ENCODE measurements at regions not wholly inside any gene's neighbourhood (a gene's known extent, or its start where the extent isn't known, plus 50 kb on each side); places are given as distances from the start of the nearest gene placed in this dataset.

DNA sequence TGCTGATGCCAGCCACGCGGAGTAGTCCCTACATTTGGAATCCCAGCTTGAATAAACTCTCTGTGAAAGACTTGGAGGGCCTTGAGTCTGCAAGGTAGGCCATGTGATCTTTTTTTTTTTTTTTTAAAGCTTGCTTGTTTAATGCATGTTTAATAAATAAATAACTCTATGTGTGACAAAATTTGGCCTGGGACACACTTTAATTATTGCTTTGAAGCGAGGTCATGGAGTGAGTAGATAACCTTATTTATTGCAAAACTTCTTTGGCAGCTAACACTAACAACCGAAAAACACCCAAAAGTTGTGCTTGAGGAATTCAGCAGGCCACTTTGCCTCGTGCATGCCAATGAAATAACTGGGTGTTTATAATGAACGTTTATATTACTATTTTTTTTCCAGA, 382.2 kb downstream of the FLRT2 start:
- TF ChIP-seq, protein P1, sequence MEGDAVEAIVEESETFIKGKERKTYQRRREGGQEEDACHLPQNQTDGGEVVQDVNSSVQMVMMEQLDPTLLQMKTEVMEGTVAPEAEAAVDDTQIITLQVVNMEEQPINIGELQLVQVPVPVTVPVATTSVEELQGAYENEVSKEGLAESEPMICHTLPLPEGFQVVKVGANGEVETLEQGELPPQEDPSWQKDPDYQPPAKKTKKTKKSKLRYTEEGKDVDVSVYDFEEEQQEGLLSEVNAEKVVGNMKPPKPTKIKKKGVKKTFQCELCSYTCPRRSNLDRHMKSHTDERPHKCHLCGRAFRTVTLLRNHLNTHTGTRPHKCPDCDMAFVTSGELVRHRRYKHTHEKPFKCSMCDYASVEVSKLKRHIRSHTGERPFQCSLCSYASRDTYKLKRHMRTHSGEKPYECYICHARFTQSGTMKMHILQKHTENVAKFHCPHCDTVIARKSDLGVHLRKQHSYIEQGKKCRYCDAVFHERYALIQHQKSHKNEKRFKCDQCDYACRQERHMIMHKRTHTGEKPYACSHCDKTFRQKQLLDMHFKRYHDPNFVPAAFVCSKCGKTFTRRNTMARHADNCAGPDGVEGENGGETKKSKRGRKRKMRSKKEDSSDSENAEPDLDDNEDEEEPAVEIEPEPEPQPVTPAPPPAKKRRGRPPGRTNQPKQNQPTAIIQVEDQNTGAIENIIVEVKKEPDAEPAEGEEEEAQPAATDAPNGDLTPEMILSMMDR (conservative IDR thresholded peaks at IDR 0.05): no peak
- no peak for TF ChIP-seq ZFX (IDR thresholded peaks at IDR 0.05)

All from C4-2B (cell line).